Hematopoietic multipotent progenitor cell treated with erythropoietin and hydrocortisone succinate and interleukin-3 and kit ligand, for 6 days (in vitro differentiated cells): ENCODE measurements at regions not wholly inside any gene's neighbourhood (a gene's known extent, or its start where the extent isn't known, plus 50 kb on each side); places are given as distances from the start of the nearest gene placed in this dataset.
"Not testable (repeated sequence)": the region's sequence is repeated elsewhere in the genome, so short reads cannot be mapped to it uniquely, and the experiment has no call there.

ENCODE experiments used
- DNase-seq: peaks from one replicate; pipeline ENCODE4 v3.0.0-alpha.2; 2015

DNA sequence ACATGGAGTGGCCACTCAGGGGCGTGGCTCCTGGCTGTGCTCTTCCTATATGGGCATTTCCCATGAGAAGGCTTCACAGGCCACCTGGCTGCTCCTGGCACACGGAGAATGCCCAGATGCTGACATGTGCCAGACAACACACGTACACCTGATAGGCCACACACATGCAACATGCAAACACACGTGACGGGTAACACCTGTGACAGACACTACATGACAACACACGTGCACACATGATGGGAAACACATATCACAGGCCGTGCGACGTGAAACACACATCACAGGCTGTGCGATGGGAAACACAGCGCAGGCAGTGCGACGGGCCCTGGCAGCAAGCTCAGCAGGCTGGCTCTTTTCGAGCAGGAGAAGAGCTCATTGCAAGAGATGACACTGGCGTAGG, 94.3 kb upstream of the HMX1 start:
- not testable (repeated sequence) for DNase-seq

DNA sequence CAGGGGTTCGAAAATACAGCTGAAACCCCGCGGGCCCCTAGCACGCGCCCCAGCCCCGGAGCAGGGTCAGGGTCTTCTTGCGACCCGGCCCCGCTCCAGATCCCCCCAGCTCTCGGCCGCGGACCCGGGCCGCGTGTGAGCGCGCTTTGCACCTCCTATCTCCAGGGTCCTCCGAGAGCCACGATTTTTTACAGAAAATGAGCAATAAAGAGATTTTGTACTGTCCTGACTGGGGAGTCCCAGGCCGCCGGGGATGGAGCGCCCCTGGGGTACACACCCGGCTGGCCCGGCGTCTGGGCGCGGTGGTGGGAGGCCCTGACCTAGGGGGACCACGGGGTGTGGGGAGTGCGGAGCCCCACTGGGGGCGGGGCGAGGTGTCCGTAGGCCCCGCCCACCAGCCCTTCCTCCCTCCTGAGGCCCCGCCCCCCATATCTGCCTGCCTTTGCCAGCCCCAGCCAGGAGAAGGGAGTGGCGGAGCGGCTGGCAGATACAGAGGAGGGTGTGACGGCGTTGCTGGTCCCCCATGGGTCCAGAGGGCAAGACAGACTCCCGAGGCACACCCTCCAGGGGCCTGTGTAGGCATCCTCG, 92.7 kb upstream of the HMX1 start:
- peak; percentile 49 for DNase-seq

DNA sequence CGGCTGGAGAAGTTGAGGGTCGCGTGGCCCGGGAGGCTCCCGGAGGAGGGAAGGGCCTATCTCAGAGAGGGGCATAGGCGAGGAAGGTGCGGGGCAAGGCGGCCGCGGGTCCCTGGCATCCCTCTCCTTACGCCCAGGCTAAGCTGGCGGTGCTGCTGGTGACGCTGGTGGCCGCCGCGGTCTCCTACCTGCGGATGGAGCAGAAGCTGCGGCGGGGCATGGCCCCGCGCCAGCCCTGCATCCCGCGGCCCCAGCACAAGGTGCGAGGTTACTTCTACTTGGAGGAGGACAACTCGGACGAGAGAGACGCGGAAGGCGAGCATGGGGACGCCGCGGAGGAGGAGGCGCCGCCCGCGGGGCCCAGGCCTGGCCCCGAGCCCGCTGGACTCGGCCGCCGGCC, 91.9 kb upstream of the HMX1 start:
- DNase-seq: not testable (repeated sequence)

DNA sequence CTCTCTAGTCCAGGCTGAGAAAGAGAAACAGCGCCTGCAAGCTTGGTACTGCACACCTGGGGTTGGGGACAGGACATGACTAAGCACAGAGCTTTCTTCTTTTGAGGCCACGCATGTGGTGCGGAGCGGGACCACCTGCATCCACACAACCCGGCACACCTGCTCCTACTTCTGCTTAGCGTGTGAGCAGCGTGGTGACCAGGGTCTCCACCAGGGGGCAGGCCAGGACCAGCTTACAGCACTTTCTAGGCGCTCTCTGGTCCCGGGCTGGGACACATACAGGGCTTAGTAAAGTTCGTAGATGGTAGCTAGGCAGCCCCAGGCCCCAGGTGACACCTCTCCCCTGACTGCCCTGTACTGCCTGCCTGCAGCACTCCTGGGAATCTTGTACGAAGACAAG, 89.7 kb upstream of the HMX1 start:
- DNase-seq: peak; percentile 79

DNA sequence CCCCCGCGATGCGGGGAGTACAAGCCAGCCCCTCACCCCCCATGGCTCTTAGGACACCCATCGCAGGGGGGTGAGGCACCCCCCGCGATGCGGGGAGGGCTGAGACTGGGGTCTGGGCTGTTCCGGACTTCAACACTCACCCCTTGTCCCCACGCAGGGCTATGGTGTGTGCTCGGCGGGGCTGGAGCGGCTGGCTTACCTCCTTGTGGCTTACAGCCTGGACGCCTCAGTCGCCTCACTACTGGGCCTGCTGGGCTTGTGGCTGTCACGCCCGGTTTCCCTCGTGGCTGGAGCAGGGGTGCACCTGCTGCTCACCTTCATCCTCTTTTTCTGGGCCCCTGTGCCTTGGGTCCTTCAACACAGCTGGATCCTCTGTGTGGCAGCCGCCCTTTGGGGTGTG, 87.8 kb upstream of the HMX1 start:
- DNase-seq: not testable (repeated sequence)

DNA sequence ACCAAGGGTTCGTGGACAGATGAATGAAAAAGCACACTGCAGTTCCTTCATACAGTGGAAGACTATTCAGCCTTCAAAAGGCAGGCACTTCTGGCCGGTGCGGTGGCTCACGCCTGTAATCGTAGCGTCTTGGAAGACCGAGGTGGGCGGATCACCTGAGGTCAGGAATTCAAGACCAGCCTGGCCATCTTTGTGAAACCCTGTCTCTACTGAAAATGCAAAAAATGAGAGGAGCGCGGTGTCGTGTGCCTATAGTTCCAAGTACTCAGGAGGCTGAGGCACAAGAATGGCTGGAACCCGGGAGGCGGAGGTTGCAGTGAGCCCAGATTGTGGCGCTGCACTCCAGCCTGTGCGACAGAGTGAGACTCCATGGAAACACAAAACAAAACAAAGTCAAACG, 82.4 kb upstream of the HMX1 start:
- not testable (repeated sequence) for DNase-seq

DNA sequence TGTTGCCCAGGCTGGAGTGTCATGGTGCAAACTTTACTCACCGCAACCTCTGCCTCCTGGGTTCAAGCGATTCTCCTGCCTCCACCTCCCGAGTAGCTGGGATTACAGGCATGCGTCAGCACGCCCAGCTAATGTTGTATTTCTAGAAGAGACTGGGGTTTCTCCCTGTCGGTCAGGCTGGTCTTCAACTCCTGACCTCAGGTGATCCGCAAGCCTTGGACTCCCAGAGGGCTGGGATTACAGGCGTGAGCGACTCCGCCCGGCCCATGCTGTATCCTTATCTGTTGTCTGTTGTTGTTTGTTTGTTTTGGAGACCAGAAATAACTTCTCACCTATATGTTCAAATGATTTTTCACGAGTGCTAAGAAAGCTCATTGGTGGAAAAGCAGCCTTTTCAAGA, 81.2 kb upstream of the HMX1 start:
- DNase-seq: not testable (repeated sequence)

DNA sequence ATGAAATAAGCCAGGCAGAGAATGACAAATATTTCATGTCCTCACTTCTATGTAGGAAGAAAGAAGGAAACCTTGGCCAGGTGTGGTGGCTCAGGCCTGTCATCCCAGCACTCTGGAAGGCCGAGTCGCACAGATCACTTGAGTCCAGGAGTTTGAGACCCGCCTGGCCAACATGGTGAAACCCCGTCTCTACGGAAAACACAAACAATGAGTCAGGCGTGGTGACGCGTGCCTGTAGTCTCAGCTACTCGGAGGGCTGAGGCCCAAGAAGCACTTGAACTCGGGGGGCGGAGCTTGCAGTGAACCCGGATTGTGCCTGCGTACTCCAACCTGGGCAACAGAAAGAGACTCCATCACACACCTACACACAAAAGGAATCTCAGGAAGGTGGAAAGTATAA, 80.5 kb upstream of the HMX1 start:
- DNase-seq: not testable (repeated sequence)

DNA sequence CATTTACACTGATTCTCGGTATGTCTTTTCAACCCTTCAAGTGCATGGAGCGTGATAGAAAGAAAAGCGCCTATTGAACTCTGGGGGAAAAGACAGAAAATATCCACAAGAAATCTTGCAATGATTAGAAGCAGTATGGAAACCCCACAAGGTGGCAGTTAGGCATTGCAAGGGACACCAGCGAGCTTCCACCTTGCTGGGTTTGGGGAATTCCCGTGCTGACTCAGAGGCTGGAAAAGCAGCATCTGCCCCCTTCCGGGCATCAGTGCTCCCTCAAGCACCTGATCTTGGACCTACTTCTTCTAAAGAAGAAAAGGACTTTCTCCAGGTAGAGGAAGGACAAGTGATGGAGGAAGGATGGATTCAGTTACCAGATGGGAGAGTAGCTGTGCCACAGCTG, 73.9 kb upstream of the HMX1 start:
- not testable (repeated sequence) for DNase-seq

DNA sequence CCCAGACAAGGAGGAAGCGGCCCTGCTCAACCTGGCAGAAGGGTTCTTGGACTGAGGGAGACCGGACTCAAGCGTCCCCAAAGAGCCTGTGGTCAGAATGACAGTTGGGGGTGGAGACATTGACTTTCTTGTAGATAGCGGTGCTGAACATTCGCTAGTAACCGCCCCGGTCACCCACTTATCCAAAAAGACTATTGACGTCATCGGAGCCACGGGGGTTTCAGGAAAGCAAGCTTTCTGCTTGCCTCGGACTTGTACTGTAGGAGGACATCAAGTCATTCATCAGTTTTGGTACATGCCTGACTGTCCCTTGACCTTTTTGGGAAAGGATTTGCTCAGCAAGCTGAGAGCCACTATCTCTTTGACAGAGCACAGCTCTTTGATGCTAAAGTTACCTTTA, 71.7 kb upstream of the HMX1 start:
- DNase-seq: not testable (repeated sequence)

DNA sequence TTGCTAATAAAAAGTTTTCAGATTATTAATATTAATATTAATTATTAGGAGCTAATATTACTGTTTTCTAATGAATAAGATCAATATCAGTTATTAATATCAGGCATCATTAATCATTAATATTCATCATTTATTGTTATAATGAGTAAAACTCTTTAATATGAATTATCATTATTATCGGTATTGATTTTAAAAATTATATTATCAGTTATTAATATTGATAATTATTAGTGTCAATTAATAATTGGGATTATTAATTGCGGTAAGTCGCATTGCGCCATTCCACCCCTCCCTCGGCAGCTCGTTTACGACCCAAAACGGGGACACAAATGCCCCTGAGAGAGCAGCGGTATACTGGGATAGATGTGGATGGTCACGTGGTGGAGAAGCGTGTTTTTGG, 70.4 kb upstream of the HMX1 start:
- DNase-seq: not testable (repeated sequence)

DNA sequence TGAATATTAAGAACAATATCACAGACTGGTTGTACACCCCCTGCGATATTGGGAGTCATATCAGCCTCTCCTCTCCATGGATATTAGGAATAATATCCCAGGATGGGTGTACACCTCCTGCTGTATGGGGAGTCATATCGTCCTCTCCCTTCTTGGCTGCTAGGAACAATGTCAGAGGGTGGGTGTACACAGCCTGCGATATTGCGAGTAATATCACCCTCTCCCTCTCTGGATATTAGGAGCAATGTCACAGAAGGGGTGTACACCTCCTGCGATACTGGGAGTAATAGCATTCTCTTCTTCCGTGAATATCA, 69.8 kb upstream of the HMX1 start:
- not testable (repeated sequence) for DNase-seq

DNA sequence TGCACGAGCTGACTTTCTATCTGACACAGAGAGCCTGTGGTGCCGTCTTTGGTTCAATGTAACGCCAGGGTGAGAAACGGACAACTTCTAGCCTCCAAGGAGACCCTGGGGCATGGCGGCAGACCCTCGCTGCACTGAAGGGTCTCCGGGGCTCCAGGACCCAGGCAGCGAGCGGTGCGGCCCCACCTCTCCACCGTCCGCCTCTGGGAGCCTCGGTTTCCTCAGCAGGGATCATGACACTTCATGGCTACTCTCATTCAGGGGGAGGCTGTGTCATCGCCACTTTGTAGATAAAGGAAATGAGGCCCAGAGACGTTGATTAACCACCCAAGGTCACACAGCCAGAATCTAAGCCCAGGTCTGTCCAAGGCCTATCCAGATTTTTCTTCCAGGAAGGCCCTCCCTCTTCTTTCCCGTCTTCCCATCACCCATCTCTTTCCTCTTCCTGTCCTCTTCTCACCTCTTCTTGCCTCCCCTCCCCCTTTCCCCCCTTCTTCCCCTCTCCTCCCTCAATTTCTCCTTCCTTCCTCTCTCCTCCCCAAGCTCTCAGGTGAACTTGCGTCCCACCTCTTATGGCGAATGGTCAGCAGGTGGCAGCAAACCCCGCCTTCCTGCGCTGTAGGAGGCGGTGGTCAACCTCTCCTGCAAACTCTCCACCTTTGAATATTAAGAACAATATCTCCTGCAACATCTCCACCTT, 69.3 kb upstream of the HMX1 start:
- peak; percentile 20 for DNase-seq

DNA sequence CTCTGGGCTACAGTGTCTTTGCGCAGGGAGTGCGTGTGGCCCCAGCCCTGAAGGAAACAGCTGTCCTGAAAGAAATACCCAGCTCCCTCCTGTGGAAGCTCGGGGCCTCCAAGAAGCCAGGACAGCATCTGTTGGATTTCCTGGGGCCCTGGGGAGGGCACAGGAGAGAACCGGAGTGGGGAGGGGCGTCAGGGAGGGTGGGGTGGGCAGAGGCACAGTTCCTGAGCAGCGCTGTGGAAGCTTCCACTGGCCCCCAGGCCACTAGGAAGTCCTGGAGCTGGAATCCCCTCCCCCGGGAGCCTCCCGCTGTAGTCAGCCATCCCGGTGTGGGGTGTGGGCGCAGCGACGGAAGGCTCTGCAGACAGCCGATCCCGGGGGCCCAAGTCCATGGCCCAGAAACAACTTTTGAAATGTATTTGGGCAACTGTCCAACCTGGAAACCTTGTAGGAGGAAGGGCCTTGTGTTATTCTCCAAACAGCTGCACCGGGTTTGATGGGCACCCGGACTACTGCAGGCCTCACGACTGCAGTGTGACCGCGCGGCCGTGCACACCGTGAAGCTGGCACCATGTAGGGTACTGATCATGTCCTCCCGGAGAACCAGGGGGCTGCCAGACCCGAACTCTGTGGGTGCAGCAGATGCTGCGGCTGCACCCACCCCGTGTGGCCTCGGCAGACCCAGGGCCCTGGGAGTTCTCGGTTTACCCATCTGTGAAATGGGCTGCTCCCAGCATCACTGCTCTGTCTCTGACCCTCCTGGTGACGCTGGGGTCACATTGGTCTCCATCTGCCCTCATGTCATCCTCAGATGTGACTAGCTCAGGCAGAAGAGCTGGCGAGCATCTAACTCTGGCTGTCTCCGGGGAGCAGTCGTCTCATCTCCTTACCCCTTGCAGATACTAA, 68.5 kb upstream of the HMX1 start:
- no peak for DNase-seq

DNA sequence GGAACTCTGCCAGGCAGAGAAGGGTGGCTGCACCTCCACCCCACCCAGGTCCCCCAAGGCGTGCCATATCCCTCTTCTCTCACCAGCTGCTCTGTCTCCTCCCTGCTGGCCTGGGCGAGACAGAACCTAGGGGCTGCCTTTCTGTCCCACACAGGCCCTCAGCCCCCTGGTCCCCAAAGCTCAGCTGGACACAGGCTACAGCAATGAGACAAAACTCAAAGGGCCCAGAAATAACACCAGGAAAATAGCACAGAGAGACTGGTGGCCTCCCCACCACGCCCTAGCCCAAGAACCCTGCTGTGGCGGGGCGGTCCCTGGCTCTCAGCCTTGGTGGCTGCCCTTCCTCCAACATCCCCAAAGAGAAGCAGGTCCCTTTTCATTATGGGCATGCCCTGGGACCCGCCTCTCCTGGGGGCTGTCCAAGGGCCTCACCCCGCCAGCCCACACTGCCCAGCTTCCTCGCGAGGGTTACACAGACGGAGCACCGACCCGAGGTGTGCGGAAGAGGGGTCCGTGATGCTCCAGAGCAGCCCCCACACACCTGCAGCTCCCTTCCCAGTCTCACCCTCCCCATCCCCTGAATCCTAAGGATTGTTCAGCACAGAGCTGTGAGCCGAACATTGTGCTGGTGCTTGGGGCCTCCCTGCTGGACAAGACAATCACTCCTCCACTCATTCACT, 67.7 kb upstream of the HMX1 start:
- no peak for DNase-seq

DNA sequence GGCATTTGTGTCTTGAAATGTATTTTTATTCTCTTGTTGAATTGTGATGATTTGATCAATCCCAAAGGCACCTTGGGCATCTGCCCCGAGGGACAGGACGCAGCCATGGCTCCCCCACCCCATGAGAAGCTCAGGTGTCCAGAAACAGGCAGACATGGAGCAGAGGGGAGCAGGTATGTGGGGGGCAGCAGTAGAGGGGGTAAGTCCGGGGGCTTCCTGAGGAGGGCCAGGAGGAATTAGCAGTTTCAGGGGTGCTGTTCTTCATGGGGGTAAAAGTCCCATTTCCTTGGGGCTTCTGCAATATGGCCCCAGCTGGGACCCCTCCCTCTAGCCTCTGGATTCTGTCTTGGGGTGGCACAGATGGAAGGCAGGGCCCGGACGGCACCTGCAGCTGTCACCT, 67.0 kb upstream of the HMX1 start:
- DNase-seq: no peak

DNA sequence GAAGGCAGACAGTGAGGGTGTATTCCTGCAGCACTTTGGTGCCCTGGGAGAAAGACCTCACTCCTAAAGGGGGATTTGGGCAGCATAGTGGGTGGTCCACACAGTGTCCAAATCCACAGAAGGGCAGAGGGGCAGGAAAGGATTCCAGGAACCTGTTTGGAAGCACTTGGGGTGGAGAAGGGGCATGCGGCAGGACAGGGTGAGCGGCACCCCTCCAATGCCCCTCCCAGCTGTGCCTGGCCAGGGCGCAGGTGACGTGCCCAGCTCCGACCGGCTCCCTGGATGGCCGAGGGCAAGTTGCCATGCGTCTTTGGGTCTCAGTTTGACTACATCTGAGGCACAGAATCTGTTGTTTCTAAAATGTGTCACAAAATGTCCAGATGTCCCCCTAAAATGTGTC, 66.5 kb upstream of the HMX1 start:
- DNase-seq: no peak

DNA sequence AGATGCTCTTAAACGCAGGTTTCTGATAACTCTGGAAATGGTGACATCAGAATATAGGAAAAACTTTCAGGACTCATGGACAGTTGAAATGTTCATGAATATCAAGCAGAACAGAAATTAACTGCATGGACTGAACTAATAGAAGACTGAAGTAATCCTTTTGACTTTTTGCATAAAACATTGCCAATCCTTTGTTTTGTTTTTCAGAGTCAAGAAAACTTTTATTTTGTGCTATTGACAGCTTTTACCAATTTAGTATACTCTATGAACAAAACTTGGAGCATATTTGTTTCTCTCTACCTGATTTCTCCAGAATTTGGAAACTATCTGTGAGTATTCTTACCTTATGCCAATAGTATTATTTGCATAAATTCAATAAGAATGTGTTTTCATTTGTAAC, 61.2 kb upstream of the HMX1 start:
- no peak for DNase-seq

DNA sequence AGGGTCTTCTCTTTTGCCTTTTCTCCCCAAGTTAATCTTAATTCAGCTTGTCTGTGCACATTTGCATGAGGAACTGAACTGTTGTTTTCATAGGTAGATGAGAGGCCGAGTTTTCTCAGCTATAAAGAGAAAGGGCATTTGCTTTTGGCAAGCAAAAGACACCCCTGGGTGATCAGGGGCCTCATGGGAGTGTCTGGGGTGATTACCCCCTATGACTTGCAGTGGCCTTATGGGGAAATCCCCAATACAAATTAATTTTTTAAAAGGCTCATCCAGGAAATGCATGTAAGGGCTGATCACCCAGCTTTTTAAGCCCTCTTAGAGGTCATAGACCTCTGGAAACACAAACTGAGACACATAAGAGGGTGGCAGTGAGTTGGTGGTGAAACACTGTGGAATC, 56.4 kb upstream of the HMX1 start:
- no peak for DNase-seq

DNA sequence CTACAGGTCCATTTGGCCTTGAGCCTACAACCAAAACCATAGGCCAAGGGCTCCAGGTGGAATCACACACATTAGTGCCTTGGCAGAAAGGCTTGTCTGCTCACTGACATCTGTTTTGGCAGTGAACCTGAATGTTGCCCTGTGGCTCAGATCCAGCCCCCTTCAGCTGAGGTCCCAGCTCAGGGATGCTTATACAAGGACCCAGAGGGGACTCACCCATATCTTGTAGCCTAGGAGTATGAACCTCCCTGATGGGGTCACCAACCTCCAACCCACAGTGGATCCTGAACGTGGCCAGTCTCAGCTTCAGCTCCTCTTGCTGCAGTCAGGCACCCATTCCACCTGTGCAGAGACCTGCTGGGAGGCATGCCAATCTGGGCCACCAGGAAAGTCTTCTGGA, 50.8 kb upstream of the HMX1 start:
- no peak for DNase-seq

DNA sequence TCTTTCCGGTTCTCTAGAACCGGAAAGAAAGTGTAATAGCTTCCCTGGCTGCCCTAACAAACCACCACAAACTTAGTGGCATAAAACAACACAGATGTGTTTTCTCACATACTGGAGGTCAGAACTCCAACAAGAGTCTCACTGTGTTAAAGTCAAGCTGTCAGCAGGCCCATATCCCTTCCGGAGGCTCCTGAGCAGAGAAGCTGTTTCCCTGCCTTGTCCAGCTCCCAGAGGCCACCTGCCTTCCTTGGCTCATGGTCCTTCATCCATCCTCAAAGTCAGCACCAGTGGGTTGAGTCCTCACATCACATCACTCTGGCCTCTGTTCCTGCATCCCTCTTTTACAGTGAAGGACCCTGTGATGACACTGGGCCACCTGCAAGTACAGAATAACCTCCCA, 49.8 kb upstream of the HMX1 start:
- DNase-seq: no peak
